HG02763 (cell line): ENCODE measurements at regions not wholly inside any gene's neighbourhood (a gene's known extent, or its start where the extent isn't known, plus 50 kb on each side); places are given as distances from the start of the nearest gene placed in this dataset.

ENCODE experiments used
- ATAC-seq: cut with Tn5 transposase; IDR thresholded peaks from one replicate; pipeline ENCODE4 v1.9.1; 2021; ENCODE audit warnings: mild to moderate bottlenecking, moderate library complexity; ENCODE audit not compliant: unreplicated experiment

DNA sequence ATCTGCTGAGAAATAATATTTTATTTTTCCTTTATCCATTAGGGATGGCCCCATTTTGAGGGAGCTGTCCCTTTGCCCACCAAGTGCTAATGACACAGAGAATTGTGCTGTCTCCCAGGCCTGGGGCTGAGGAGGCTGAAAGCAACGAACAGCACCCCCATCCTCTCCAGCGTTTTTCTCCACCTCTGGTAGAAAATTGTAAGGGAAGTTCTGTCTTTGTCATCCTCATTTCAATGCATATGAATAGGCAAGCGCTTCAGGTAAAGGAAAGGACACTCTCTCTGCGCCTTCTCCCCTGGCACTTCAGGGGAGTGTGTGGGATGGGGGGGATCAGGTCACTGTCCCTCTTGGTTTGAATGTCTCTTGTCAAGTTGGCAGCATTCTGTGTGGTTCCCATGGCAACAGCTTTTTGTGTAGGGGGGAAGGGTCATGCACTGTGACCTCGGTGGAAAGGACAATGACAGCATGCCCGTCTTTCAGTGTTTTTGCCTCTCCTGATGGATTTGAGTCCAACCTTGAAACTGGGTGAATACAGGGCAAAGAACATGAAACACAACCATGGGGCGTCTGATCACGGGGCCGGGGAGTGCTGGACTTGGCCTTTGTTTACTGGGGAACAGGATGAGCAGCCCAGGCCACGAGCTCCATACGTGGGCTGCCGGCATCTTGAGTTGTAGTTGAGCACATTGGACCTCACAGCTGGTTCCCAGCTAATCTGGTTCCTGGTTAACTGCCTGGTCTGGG, 230.2 kb downstream of the VRK1 start:
- no peak for ATAC-seq

DNA sequence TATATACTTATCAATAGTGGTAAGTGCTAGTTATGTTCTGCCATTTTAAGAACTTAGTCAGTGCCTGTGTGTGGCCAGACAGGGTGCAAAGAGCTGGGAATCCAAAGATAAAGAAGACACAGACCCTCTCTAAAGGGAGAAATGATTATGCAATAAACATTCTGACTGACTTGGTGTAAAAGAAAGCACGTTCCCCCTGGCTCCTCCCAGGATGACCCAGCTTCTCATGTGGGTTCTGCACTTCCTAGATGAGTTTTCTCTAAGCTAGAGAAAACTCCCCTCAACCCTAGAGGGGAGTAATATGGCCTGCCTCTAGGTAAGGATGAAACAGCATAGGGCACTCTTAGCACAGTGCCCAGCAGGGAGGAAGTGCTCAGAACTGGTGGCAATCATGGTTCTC, 231.2 kb downstream of the VRK1 start:
- no peak for ATAC-seq

GRCh38 chr14:97029800-97030199, 232.6 kb downstream of the VRK1 start:
- no peak for ATAC-seq

GRCh38 chr14:97031530-97031929, 234.3 kb downstream of the VRK1 start:
- ATAC-seq, result no peak

DNA sequence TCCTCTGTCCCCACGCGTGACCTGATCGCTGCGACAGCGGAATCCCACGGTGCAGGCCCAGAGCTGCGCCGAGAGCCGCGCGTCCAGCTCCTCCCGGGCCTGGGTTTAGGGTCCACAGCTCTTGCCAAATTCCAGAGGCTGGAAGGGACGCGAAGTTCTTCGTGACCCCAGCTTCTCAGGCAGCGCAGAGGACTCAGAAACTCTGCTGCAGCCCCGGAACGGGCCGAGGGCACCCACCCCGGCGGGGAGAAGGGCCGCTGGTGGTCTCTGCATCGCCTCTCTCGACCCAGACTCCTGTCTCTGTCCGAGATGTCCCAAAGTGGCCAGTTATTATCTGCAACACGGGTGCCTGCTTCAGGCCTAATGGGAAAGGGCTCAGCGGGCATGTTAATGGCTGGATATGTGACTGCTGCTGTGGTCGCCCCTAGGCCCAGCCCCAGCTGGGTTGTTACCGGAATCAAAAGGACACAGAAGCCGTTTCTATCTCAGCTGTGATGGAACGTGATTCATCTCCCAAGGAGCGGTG, 236.4 kb downstream of the VRK1 start:
- ATAC-seq, result no peak

- no peak for ATAC-seq
These were observed 239.1 kb downstream of the VRK1 start for GRCh38 chr14:97036086-97036852.

GRCh38 chr14:97039717-97040363, 242.7 kb downstream of the VRK1 start:
- no peak for ATAC-seq

GRCh38 chr14:97046967-97047366, 249.8 kb downstream of the VRK1 start:
- no peak for ATAC-seq

DNA sequence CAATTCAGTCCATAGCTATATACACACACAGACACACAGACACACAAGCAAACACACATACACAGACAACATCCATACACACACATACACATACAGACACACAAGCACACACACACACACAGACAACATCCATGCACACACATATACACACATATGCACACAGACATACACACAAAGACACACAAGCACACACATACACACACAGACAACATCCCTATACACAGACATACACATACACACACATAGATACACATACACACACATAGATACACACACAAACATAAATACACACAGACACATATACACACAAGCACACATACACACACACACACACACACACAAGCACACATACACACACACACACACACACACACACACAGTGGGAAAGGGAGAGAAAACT, 254.8 kb downstream of the VRK1 start:
- no peak for ATAC-seq

DNA sequence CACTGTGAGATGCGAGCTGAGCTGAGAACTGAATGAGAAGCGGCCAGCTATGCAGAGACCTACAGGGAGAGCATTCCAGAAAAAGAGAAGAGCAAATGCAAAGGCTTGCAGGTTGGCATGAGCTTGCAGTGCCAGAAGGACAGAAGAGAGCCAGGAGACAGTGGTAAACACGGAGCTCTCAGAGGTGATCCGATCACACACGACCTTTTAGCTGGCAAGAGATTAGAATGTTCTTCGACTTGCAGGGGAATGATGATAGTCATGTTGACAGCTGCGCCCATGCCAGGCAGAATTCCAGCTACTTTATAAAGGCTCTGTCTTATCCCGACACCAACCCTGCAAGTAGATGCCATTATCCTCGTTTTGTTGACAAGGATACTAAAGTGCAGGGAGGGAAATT, 256.8 kb downstream of the VRK1 start:
- ATAC-seq, result no peak

- ATAC-seq, result no peak
These were observed 258.2 kb downstream of the VRK1 start for GRCh38 chr14:97055355-97055754.

GRCh38 chr14:97056086-97056485, 258.9 kb downstream of the VRK1 start:
- ATAC-seq, result no peak

DNA sequence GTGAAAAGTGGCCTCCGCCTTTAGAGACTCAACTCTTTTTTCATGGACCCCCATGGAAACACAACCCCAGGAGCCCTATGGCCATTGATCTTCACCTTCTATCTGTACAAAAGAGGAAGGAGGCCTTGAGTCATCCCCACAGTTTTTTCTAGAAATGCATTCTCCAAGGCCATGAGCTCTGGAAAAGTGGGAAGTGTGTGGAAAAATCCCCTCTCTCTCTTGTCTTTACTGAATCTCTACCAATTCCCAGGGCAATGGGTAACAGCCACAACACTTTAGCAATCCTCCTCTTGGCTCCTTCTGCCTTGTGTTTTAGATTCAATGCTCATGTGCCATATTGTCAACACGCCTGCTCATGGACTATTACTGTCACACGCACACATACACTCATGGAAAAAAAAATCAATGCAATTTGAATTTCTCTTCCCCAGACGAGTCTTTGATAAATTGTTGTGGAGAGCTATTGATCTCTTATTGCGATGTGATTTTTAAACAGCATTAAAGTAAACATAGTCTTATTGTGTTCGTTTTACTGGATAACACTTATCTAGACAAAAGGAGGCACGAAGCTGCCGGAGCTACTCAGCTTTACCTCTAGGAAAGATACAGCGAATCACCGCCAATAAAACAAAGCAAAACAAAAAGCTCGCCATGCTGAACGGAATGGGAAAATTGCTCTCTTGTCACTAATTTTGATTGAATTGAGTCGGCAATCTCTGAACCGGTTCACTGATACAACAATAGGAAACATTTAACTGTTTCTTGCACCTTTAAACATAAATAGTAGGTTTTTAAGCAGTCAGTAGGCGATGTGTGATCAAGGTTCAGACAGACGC, 260.3 kb downstream of the VRK1 start:
- ATAC-seq, result no peak

GRCh38 chr14:97058074-97058467, 260.9 kb downstream of the VRK1 start:
- ATAC-seq, result no peak

DNA sequence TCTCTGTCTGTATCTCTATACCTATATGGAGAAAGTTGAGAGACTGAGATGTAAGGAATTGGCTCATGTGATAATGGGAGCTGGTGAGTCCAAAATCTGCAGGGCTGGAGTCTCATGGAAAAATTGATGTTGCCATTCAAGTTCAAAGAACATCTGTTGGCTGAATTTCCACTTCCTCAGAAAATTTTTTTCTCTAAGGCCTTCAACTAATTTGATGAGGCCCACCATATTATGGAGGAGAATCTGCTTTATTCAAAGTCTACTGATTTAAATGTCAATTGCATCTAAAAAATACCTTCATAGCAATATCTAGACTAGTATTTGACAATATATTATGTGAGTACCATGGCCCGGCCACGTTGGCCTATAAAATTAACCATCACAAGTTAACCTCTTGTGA, 261.4 kb downstream of the VRK1 start:
- ATAC-seq, result no peak

- ATAC-seq, result no peak
These were observed 264.0 kb downstream of the VRK1 start for GRCh38 chr14:97061198-97061597.

DNA sequence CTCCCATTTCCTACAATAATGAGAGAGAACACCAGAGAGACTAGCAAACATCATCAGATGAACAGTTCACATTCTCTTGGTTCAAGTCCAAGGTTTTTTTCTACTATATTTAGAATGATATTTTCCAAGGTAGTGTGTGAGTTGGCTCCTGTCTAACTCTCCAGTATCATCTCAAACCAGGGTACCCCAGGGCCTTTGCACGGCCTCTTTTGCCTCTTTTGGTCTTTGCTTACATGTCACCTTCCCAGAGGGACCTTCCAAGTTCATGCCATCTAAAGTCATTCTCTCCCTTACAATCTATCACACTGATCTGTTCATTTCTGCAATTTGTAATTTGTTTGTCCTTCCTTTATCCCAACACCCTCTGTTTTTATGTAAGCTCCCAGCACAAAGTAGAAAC, 264.5 kb downstream of the VRK1 start:
- ATAC-seq, result no peak

- no peak for ATAC-seq
These were observed 268.3 kb downstream of the VRK1 start for GRCh38 chr14:97065305-97066067.

DNA sequence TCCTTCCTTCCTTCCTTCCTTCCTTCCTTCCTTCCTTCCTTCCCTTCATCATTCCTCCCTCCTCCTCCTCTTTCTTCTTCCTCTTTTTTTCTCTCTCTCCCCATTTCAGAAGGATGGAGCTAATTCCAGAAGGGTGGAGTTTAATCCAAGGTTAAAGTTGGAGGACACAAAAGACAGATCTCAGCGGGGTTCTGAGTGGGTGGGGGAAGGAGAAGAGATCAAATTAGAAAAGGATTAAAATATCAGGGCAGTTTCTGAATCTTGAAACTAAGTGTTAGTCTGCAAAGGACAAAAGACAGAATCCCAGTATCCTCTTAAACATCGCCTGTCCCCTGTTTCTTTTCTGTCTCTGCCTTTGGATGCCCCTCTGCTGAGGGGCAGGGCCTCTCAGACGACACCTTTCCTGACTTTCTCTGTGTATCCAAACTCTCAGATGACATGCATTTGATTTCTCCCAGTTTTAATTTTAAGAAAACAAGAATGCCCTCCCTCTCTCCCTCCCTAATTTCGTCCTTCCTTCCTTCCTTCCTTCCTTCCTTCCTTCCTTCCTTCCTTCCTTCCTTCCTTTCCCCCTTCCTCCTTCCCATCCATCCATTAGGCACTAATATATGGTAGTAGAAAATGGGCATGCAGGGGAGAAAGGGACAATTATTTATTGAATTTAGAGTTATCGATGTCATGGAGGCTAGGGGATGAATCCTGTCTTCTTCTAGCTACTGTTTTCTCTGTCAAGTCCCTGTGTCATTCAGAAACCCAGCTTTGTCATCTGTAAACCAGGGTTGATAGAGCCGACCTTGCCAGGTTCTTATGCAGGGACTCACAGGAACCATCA, 269.1 kb downstream of the VRK1 start:
- no peak for ATAC-seq
